Tongue (tissue), 1 donor: ENCODE measurements at regions not wholly inside any gene's neighbourhood (a gene's known extent, or its start where the extent isn't known, plus 50 kb on each side); places are given as distances from the start of the nearest gene placed in this dataset.
"Not testable (repeated sequence)": the region's sequence is repeated elsewhere in the genome, so short reads cannot be mapped to it uniquely, and the experiment has no call there.

ENCODE experiments used
- DNase-seq: peaks from one replicate; pipeline ENCODE4 v3.0.0-alpha.2; 2015

GRCh38 chr18:67134911-67135310 is 381.6 kb downstream of the DSEL start:
- DNase-seq, result peak; percentile 3

- peak; percentile 13 for DNase-seq
These were observed 382.9 kb downstream of the DSEL start for GRCh38 chr18:67133669-67134068.

- peak; percentile 17 for DNase-seq
These were observed 383.6 kb downstream of the DSEL start for GRCh38 chr18:67132919-67133318.

GRCh38 chr18:67131498-67131897 is 385.0 kb downstream of the DSEL start:
- DNase-seq, result no peak

GRCh38 chr18:67126751-67127150 is 389.8 kb downstream of the DSEL start:
- not testable (repeated sequence) for DNase-seq

GRCh38 chr18:67123901-67124300 is 392.6 kb downstream of the DSEL start:
- DNase-seq, result no peak

- DNase-seq, result no peak
These were observed 398.7 kb downstream of the DSEL start for GRCh38 chr18:67117804-67118203.

- DNase-seq, result no peak
These were observed 407.0 kb downstream of the DSEL start for GRCh38 chr18:67109535-67109934.

GRCh38 chr18:67108894-67109293 is 407.6 kb downstream of the DSEL start:
- DNase-seq, result no peak

- DNase-seq, result peak; percentile 73
These were observed 411.7 kb downstream of the DSEL start for GRCh38 chr18:67104700-67105284.

- no peak for DNase-seq
These were observed 422.4 kb downstream of the DSEL start for GRCh38 chr18:67094123-67094522.

GRCh38 chr18:67092141-67092540 is 424.4 kb downstream of the DSEL start:
- DNase-seq, result no peak

GRCh38 chr18:67081482-67082211 is 434.9 kb downstream of the DSEL start:
- no peak for DNase-seq

GRCh38 chr18:67080601-67081000 is 435.9 kb downstream of the DSEL start:
- DNase-seq, result no peak

- no peak for DNase-seq
These were observed 442.2 kb downstream of the DSEL start for GRCh38 chr18:67074309-67074708.

- no peak for DNase-seq
These were observed 443.7 kb downstream of the DSEL start for GRCh38 chr18:67072791-67073190.

- no peak for DNase-seq
These were observed 447.9 kb downstream of the DSEL start for GRCh38 chr18:67068608-67069007.

GRCh38 chr18:67047334-67047733 is 443.4 kb upstream of the CDH19 start:
- no peak for DNase-seq

GRCh38 chr18:67043276-67043675 is 439.4 kb upstream of the CDH19 start:
- no peak for DNase-seq

GRCh38 chr18:67041334-67041733 is 437.4 kb upstream of the CDH19 start:
- no peak for DNase-seq

- no peak for DNase-seq
These were observed 431.1 kb upstream of the CDH19 start for GRCh38 chr18:67035026-67035425.

GRCh38 chr18:67023059-67023458 is 419.2 kb upstream of the CDH19 start:
- no peak for DNase-seq

- DNase-seq, result no peak
These were observed 407.0 kb upstream of the CDH19 start for GRCh38 chr18:67010919-67011318.

GRCh38 chr18:67007999-67008398 is 404.1 kb upstream of the CDH19 start:
- no peak for DNase-seq
